ENCODE measurements at regions not wholly inside any gene's neighbourhood (a gene's known extent, or its start where the extent isn't known, plus 50 kb on each side); places are given as distances from the start of the nearest gene placed in this dataset.

- TF ChIP-seq POLR2A (IDR thresholded peaks at IDR 0.05), result no peak
- TF ChIP-seq CTCF (IDR thresholded peaks at IDR 0.05 in 8 of 11, conservative IDR thresholded peaks at IDR 0.05 in 3 of 11), result no peak
These were observed 651.3 kb upstream of the MEF2C start for GRCh38 chr5:89534331-89534730.

Measured in spleen (tissue), 7 donors.